ENCODE measurements at regions not wholly inside any gene's neighbourhood (a gene's known extent, or its start where the extent isn't known, plus 50 kb on each side); places are given as distances from the start of the nearest gene placed in this dataset.

DNA sequence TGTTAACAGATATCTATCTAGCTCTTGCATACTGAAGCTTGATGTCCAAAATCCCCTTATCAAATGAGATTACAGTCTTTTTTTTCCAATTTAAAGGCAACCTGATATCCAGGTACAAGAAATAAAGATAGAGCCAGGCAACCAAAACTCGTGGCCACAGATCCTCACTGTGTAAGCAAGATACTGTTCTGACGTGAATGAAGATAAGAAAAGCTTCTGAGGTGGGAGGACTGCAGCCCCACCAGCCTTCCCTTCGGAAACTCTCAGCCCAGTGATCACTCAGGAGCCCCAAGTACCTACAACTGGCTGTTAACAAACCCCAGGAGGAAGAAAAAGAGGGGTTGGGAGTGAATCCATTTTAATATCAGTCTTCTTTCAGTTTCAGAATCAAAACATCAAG, 191.6 kb downstream of the EFNB2 start:
- ChIA-PET POLR2A (interaction anchor here (0.6 kb wide), 1 partner anchor 8 kb away, joined by 5 read pairs; no protein-coding TSS in a partner anchor), CTCF (interaction anchor here (0.7 kb wide), 1 partner anchor 556 kb away, joined by 4 read pairs; no protein-coding TSS in a partner anchor)
- Histone ChIP-seq H3K4me3 (ENCODE audit: low read depth, low read length) (no peak overlapping the region), H3K27ac (ENCODE audit: extremely low read depth, low read depth, low read length) (peak overlapping the region; percentile 47; the same call in 1 of the 2 replicates), H3K9me3 (ENCODE audit: control insufficient read depth, insufficient read depth, low read depth, low read length) (no peaks in the 10 kb centered on the region), H3K4me1 (ENCODE audit: control insufficient read depth, insufficient read depth, low read length) (peaks cover 8% of the 10 kb centered on the region), H3K36me3 (ENCODE audit: control insufficient read depth in 2 of 2, insufficient read depth in 1 of 2, low read length in 2 of 2) (no peaks in the 10 kb centered on the region)
- TF ChIP-seq FEZF1 (tag by site-specific recombination; IDR thresholded peaks at IDR 0.05) = peak; percentile 18; the same call in 1 of the 2 replicates
- TF ChIP-seq ZNF571 (tag by site-specific recombination; IDR thresholded peaks at IDR 0.05) = no peak
- TF ChIP-seq OSR2 (tag by site-specific recombination; IDR thresholded peaks at IDR 0.05) = 0 out of 2 replicates have a peak, but pooled peaks have one; percentile 8
- no peak for TF ChIP-seq ZNF2 (tag by site-specific recombination; IDR thresholded peaks at IDR 0.05)

DNA sequence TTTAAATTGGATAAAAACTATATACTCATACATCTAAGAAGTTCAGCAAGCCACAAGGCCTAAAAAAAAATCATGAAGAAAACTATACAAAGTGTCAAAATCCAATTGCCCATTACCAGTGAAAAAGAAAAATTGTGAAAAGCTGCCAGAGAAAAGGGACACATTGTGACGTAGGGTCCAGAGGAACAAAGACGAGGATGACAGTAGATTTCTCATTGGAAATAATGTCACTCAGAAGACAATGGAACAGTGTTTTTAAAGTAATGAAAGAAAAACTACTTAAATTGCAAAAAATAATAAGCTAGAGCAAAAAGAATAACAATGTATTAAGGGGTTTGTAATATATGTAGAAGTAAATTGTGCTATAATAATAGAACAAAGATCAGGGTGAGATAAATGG, 195.2 kb downstream of the EFNB2 start:
- H3K4me3 ChIP-seq (ENCODE audit: low read depth, low read length) = no peak overlapping the region
- H3K9me3 ChIP-seq (ENCODE audit: control insufficient read depth, insufficient read depth, low read depth, low read length) = no peaks in the 10 kb centered on the region
- H3K36me3 ChIP-seq (ENCODE audit: control insufficient read depth in 2 of 2, insufficient read depth in 1 of 2, low read length in 2 of 2) = no peaks in the 10 kb centered on the region
- ChIA-PET POLR2A (no interaction called here), CTCF (interaction anchor here (0.7 kb wide), 1 partner anchor 93 kb away, joined by 4 read pairs; no protein-coding TSS in a partner anchor)
- H3K27ac ChIP-seq (ENCODE audit: extremely low read depth, low read depth, low read length) = no peak overlapping the region
- H3K4me1 ChIP-seq (ENCODE audit: control insufficient read depth, insufficient read depth, low read length) = peaks cover 5% of the 10 kb centered on the region; the same call in 1 of the 2 replicates
- TF ChIP-seq TRIM28 (IDR thresholded peaks at IDR 0.05; ENCODE audit: borderline replicate concordance, low read length) = peak; percentile 94
- TF ChIP-seq SETDB1 (IDR thresholded peaks at IDR 0.05; ENCODE audit: insufficient read length, low read length) = peak; percentile 88
- no peak for TF ChIP-seq ZNF530 (tag by site-specific recombination; IDR thresholded peaks at IDR 0.05; ENCODE audit: low read depth)
- TF ChIP-seq, protein P1, sequence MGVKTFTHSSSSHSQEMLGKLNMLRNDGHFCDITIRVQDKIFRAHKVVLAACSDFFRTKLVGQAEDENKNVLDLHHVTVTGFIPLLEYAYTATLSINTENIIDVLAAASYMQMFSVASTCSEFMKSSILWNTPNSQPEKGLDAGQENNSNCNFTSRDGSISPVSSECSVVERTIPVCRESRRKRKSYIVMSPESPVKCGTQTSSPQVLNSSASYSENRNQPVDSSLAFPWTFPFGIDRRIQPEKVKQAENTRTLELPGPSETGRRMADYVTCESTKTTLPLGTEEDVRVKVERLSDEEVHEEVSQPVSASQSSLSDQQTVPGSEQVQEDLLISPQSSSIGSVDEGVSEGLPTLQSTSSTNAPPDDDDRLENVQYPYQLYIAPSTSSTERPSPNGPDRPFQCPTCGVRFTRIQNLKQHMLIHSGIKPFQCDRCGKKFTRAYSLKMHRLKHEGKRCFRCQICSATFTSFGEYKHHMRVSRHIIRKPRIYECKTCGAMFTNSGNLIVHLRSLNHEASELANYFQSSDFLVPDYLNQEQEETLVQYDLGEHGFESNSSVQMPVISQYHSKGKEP (tag by site-specific recombination; IDR thresholded peaks at IDR 0.05) = no peak
- no peak for TF ChIP-seq ZNF214 (tag by site-specific recombination; IDR thresholded peaks at IDR 0.05; ENCODE audit: borderline replicate concordance)
- TF ChIP-seq ZNF529 (tag by site-specific recombination; IDR thresholded peaks at IDR 0.05; ENCODE audit: insufficient replicate concordance) = peak; percentile 41

DNA sequence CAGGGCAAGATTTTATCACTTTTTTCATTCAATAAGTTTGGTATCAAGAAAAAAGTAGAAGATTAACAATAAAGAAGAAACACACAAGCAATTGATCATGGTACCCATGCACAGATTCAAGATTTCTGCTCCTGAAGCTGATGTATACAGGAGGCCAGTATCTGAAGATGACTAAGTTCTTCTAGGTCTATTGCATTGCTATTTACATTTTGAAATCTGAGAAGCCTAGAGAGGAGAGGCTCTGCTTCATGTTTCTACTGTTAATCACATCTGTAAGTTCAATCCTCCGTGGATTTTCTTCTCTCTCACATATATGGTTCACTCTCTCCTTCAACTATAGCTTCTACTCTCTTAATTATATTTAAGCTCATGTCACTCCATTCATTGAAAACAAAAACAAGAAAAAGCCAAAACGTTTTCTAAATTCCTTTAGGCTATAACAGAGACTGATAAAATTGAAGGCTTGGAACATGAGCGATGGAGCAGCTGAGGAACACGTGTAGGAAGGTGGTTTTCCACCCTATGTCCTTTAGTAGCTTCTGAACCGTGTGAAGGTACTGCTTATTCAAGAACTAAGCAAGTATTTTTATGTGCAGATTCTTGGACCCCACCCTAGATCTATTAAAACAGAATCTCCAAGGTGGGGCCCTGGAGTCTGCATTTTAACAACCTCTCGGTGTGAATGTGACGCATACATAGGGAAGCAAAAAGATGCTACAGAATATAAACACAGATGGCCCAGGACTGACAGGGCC, 198.2 kb downstream of the EFNB2 start:
- ChIA-PET POLR2A (no interaction called here), CTCF (no interaction called here)
- H3K36me3 ChIP-seq (ENCODE audit: control insufficient read depth in 2 of 2, insufficient read depth in 1 of 2, low read length in 2 of 2) = no peaks in the 10 kb centered on the region
- no peak for TF ChIP-seq ZNF311 (tag by site-specific recombination; IDR thresholded peaks at IDR 0.05; ENCODE audit: borderline replicate concordance)
- TF ChIP-seq ZFP69B (tag by site-specific recombination; IDR thresholded peaks at IDR 0.05) = no peak
- TF ChIP-seq KLF8 (tag by site-specific recombination; IDR thresholded peaks at IDR 0.05) = no peak
- TF ChIP-seq ZXDB (tag by site-specific recombination; IDR thresholded peaks at IDR 0.05) = no peak
- no peak for TF ChIP-seq ZEB2 (tag by site-specific recombination; IDR thresholded peaks at IDR 0.05)
- TF ChIP-seq PRDM1 (tag by site-specific recombination; IDR thresholded peaks at IDR 0.05) = no peak
- no peak for TF ChIP-seq ZNF114 (tag by site-specific recombination; IDR thresholded peaks at IDR 0.05)
- no peak for TF ChIP-seq REST (tag by site-specific recombination; IDR thresholded peaks at IDR 0.05)
- TF ChIP-seq ZNF623 (tag by site-specific recombination; IDR thresholded peaks at IDR 0.05) = no peak
- TF ChIP-seq ZNF48 (tag by site-specific recombination; IDR thresholded peaks at IDR 0.05) = no peak
- no peak for TF ChIP-seq GLIS1 (tag by site-specific recombination; IDR thresholded peaks at IDR 0.05)
- no peak for TF ChIP-seq ZNF140 (tag by site-specific recombination; IDR thresholded peaks at IDR 0.05)
- no peak for TF ChIP-seq ZBTB26 (tag by site-specific recombination; optimal IDR thresholded peaks at IDR 0.05)
- no peak for TF ChIP-seq ZNF664 (tag by site-specific recombination; IDR thresholded peaks at IDR 0.05)
- TF ChIP-seq ZFHX2 (tag by site-specific recombination; conservative IDR thresholded peaks at IDR 0.05) = no peak
- no peak overlapping the region for H3K4me3 ChIP-seq (ENCODE audit: low read depth, low read length)
- H3K4me1 ChIP-seq (ENCODE audit: control insufficient read depth, insufficient read depth, low read length) = no peaks in the 10 kb centered on the region
- H3K9me3 ChIP-seq (ENCODE audit: control insufficient read depth, insufficient read depth, low read depth, low read length) = no peaks in the 10 kb centered on the region
- H3K27ac ChIP-seq (ENCODE audit: extremely low read depth, low read depth, low read length) = no peak overlapping the region
